ENCODE measurements at regions not wholly inside any gene's neighbourhood (a gene's known extent, or its start where the extent isn't known, plus 50 kb on each side); places are given as distances from the start of the nearest gene placed in this dataset.
"Not testable (repeated sequence)": the region's sequence is repeated elsewhere in the genome, so short reads cannot be mapped to it uniquely, and the experiment has no call there.

- no peak for DNase-seq
Measured at GRCh38 chr1:190001187-190001586, 476.5 kb downstream of the BRINP3 start.

- DNase-seq, result no peak
Measured at GRCh38 chr1:190003376-190003775, 474.3 kb downstream of the BRINP3 start.

GRCh38 chr1:190011585-190011984 is 466.1 kb downstream of the BRINP3 start:
- DNase-seq, result no peak

- DNase-seq, result not testable (repeated sequence)
Measured at GRCh38 chr1:190019151-190019550, 458.5 kb downstream of the BRINP3 start.

- no peak for DNase-seq
Measured at GRCh38 chr1:190019717-190020116, 457.9 kb downstream of the BRINP3 start.

GRCh38 chr1:190022709-190023108 is 455.0 kb downstream of the BRINP3 start:
- no peak for DNase-seq

GRCh38 chr1:190029441-190029840 is 448.2 kb downstream of the BRINP3 start:
- DNase-seq, result no peak

- no peak for DNase-seq
Measured at GRCh38 chr1:190043655-190044054, 434.0 kb downstream of the BRINP3 start.

- no peak for DNase-seq
Measured at GRCh38 chr1:190046231-190046630, 431.4 kb downstream of the BRINP3 start.
